K562 (cell line): ENCODE measurements at regions not wholly inside any gene's neighbourhood (a gene's known extent, or its start where the extent isn't known, plus 50 kb on each side); places are given as distances from the start of the nearest gene placed in this dataset.

Experiments used
- COPS2 ChIP-seq: fragments of 450-650 bp; conservative IDR thresholded peaks from 2 replicates; pipeline ENCODE4 v1.6.1; 2016; ENCODE audit warnings: mild to moderate bottlenecking, moderate library complexity
- HMGN3 ChIP-seq: IDR thresholded peaks from 2 replicates; pipeline ENCODE4 v1.6.1; 2011; ENCODE audit warnings: borderline replicate concordance, low read depth, mild to moderate bottlenecking, mixed read lengths, low read length; ENCODE audit not compliant: insufficient read length; ENCODE audit errors: extremely low read depth
- HNRNPH1 ChIP-seq: fragments of 200-400 bp; formaldehyde crosslinking; optimal IDR thresholded peaks from 2 replicates; pipeline ENCODE3; 2017; ENCODE audit warnings: low read depth, mild to moderate bottlenecking, low read length, moderate library complexity
- MCM2 ChIP-seq: fragments of 450-650 bp; IDR thresholded peaks from 2 replicates; pipeline ENCODE4 v1.6.1; 2017; ENCODE audit warnings: low read depth, mild to moderate bottlenecking
- MCM5 ChIP-seq: fragments of 450-650 bp; IDR thresholded peaks from 2 replicates; pipeline ENCODE4 v1.6.1; 2016; ENCODE audit warnings: low read depth
- TAF1 ChIP-seq: IDR thresholded peaks from 2 replicates; pipeline ENCODE4 v1.6.1; 2011; ENCODE audit warnings: mild to moderate bottlenecking, low read length, moderate library complexity; ENCODE audit not compliant: insufficient read depth, control insufficient read depth, severe bottlenecking; ENCODE audit errors: extremely low read depth
- TF ChIP-seq, protein P1 (sequence below): IDR thresholded peaks from 2 replicates; pipeline ENCODE4 v1.6.1; 2011; ENCODE audit warnings: borderline replicate concordance, low read depth, mild to moderate bottlenecking, moderate library complexity, low read length; ENCODE audit not compliant: insufficient read depth, poor library complexity, severe bottlenecking
- TF ChIP-seq, protein P2 (sequence below): fragments of 450-650 bp; IDR thresholded peaks from one replicate; pipeline ENCODE4 v1.6.1; 2018; ENCODE audit warnings: mild to moderate bottlenecking, moderate library complexity; ENCODE audit not compliant: partially characterized antibody
- TF ChIP-seq, protein P3 (sequence below): fragments of 250-450 bp; sonication (Bioruptor Pico); IDR thresholded peaks from 2 replicates; pipeline ENCODE4 v1.8.0; 2021; ENCODE audit warnings: mild to moderate bottlenecking, moderate library complexity
- TF ChIP-seq, protein P4 (sequence below): sonication (generic); formaldehyde crosslinking; IDR thresholded peaks from 2 replicates; pipeline ENCODE4 v1.8.0; 2022; ENCODE audit warnings: mild to moderate bottlenecking, missing genetic modification reagents
- TF ChIP-seq, protein P5 (sequence below): fragments of 450-650 bp; IDR thresholded peaks from 2 replicates; pipeline ENCODE4 v1.6.1; 2016; ENCODE audit warnings: low read depth
- TF ChIP-seq, protein P6 (sequence below): fragments of 450-650 bp; IDR thresholded peaks from 2 replicates; pipeline ENCODE4 v1.6.1; 2016

DNA sequence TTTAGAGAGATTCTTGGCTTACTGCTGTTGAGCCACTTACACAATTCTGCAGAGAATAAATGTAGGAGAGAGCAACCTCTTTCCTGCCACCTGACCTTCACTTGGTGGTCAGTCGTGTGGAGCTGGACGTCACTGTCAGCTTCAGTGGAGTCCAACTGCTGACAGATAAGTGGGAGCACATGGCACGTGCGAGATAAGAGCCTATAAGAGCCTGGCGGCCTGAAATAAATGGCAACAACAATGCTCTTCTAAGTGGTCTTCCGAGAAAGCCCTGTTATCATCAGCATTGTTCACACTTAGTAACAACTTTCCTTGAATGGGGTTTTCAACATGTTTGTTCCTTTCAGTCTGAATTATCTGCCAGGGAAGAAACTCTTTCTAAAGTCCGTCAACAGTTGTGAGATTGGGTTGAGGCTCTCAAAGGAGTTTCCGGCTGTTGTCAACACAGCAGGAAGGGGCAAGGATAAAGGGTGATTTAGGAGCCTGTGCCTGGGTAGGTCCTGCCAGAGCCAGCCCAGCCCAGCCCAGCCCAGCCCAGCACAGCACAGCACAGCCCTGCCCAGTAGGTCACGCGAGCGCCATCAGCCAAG, 57.2 kb upstream of the RUNX1 start (continued):
- TF ChIP-seq, protein P1, sequence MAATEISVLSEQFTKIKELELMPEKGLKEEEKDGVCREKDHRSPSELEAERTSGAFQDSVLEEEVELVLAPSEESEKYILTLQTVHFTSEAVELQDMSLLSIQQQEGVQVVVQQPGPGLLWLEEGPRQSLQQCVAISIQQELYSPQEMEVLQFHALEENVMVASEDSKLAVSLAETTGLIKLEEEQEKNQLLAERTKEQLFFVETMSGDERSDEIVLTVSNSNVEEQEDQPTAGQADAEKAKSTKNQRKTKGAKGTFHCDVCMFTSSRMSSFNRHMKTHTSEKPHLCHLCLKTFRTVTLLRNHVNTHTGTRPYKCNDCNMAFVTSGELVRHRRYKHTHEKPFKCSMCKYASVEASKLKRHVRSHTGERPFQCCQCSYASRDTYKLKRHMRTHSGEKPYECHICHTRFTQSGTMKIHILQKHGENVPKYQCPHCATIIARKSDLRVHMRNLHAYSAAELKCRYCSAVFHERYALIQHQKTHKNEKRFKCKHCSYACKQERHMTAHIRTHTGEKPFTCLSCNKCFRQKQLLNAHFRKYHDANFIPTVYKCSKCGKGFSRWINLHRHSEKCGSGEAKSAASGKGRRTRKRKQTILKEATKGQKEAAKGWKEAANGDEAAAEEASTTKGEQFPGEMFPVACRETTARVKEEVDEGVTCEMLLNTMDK: no peak
- TF ChIP-seq, protein P2, sequence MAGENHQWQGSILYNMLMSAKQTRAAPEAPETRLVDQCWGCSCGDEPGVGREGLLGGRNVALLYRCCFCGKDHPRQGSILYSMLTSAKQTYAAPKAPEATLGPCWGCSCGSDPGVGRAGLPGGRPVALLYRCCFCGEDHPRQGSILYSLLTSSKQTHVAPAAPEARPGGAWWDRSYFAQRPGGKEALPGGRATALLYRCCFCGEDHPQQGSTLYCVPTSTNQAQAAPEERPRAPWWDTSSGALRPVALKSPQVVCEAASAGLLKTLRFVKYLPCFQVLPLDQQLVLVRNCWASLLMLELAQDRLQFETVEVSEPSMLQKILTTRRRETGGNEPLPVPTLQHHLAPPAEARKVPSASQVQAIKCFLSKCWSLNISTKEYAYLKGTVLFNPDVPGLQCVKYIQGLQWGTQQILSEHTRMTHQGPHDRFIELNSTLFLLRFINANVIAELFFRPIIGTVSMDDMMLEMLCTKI: no peak
- TF ChIP-seq, protein P3, sequence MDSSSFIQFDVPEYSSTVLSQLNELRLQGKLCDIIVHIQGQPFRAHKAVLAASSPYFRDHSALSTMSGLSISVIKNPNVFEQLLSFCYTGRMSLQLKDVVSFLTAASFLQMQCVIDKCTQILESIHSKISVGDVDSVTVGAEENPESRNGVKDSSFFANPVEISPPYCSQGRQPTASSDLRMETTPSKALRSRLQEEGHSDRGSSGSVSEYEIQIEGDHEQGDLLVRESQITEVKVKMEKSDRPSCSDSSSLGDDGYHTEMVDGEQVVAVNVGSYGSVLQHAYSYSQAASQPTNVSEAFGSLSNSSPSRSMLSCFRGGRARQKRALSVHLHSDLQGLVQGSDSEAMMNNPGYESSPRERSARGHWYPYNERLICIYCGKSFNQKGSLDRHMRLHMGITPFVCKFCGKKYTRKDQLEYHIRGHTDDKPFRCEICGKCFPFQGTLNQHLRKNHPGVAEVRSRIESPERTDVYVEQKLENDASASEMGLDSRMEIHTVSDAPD (CRISPR knock-in tag): no peak
- TF ChIP-seq COPS2 (no peak), HNRNPH1 (no peak), TAF1 (no peak), HMGN3 (no peak), MCM5 (no peak), MCM2 (no peak)
- TF ChIP-seq, protein P4, sequence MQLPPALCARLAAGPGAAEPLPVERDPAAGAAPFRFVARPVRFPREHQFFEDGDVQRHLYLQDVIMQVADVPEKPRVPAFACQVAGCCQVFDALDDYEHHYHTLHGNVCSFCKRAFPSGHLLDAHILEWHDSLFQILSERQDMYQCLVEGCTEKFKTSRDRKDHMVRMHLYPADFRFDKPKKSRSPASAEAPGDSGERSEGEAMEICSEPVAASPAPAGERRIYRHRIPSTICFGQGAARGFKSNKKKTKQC (CRISPR knock-in tag): no peak; the same call in 1 of the 2 replicates
- TF ChIP-seq, protein P5, sequence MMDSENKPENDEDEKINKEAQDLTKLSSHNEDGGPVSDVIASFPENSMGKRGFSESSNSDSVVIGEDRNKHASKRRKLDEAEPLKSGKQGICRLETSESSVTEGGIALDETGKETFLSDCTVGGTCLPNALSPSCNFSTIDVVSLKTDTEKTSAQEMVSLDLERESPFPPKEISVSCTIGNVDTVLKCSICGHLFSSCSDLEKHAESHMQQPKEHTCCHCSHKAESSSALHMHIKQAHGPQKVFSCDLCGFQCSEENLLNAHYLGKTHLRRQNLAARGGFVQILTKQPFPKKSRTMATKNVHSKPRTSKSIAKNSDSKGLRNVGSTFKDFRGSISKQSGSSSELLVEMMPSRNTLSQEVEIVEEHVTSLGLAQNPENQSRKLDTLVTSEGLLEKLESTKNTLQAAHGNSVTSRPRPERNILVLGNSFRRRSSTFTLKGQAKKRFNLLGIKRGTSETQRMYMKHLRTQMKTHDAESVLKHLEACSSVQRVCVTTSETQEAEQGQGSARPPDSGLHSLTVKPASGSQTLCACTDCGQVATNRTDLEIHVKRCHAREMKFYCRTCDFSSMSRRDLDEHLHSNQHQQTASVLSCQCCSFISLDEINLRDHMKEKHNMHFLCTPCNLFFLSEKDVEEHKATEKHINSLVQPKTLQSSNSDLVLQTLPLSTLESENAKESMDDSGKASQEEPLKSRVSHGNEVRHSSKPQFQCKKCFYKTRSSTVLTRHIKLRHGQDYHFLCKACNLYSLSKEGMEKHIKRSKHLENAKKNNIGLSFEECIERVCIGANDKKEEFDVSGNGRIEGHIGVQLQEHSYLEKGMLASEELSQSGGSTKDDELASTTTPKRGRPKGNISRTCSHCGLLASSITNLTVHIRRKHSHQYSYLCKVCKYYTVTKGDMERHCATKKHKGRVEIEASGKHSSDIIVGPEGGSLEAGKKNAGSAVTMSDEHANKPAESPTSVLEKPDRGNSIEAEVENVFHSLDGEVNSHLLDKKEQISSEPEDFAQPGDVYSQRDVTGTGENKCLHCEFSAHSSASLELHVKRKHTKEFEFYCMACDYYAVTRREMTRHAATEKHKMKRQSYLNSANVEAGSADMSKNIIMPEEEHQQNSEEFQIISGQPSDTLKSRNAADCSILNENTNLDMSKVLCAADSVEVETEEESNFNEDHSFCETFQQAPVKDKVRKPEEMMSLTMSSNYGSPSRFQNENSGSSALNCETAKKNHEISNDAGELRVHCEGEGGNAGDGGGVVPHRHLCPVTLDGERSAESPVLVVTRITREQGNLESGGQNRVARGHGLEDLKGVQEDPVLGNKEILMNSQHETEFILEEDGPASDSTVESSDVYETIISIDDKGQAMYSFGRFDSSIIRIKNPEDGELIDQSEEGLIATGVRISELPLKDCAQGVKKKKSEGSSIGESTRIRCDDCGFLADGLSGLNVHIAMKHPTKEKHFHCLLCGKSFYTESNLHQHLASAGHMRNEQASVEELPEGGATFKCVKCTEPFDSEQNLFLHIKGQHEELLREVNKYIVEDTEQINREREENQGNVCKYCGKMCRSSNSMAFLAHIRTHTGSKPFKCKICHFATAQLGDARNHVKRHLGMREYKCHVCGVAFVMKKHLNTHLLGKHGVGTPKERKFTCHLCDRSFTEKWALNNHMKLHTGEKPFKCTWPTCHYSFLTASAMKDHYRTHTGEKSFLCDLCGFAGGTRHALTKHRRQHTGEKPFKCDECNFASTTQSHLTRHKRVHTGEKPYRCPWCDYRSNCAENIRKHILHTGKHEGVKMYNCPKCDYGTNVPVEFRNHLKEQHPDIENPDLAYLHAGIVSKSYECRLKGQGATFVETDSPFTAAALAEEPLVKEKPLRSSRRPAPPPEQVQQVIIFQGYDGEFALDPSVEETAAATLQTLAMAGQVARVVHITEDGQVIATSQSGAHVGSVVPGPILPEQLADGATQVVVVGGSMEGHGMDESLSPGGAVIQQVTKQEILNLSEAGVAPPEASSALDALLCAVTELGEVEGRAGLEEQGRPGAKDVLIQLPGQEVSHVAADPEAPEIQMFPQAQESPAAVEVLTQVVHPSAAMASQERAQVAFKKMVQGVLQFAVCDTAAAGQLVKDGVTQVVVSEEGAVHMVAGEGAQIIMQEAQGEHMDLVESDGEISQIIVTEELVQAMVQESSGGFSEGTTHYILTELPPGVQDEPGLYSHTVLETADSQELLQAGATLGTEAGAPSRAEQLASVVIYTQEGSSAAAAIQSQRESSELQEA: no peak
- TF ChIP-seq, protein P6, sequence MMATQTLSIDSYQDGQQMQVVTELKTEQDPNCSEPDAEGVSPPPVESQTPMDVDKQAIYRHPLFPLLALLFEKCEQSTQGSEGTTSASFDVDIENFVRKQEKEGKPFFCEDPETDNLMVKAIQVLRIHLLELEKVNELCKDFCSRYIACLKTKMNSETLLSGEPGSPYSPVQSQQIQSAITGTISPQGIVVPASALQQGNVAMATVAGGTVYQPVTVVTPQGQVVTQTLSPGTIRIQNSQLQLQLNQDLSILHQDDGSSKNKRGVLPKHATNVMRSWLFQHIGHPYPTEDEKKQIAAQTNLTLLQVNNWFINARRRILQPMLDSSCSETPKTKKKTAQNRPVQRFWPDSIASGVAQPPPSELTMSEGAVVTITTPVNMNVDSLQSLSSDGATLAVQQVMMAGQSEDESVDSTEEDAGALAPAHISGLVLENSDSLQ: peak; percentile 95
